ENCODE measurements at regions not wholly inside any gene's neighbourhood (a gene's known extent, or its start where the extent isn't known, plus 50 kb on each side); places are given as distances from the start of the nearest gene placed in this dataset.

DNA sequence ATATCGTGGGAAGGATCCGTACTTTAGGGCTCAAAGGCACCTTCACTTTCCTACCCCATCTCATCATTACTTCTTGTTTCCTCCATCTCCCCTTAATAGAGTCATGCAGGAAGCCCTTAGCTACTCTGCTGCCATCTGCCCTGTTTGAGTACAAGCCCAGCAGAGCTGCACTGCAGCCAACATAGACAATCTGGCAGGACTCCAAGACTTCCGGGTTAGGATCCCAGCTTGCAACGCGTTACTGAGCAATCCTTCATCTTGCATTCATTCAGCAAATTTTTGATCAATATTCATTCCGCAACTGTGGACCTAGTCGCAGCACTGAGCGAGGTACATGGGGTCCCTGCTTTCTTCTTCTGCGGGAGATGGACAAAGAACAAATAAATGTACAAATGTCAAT lies 344.9 kb downstream of the BCOR start:
- TF ChIP-seq, protein P1, sequence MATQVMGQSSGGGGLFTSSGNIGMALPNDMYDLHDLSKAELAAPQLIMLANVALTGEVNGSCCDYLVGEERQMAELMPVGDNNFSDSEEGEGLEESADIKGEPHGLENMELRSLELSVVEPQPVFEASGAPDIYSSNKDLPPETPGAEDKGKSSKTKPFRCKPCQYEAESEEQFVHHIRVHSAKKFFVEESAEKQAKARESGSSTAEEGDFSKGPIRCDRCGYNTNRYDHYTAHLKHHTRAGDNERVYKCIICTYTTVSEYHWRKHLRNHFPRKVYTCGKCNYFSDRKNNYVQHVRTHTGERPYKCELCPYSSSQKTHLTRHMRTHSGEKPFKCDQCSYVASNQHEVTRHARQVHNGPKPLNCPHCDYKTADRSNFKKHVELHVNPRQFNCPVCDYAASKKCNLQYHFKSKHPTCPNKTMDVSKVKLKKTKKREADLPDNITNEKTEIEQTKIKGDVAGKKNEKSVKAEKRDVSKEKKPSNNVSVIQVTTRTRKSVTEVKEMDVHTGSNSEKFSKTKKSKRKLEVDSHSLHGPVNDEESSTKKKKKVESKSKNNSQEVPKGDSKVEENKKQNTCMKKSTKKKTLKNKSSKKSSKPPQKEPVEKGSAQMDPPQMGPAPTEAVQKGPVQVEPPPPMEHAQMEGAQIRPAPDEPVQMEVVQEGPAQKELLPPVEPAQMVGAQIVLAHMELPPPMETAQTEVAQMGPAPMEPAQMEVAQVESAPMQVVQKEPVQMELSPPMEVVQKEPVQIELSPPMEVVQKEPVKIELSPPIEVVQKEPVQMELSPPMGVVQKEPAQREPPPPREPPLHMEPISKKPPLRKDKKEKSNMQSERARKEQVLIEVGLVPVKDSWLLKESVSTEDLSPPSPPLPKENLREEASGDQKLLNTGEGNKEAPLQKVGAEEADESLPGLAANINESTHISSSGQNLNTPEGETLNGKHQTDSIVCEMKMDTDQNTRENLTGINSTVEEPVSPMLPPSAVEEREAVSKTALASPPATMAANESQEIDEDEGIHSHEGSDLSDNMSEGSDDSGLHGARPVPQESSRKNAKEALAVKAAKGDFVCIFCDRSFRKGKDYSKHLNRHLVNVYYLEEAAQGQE (IDR thresholded peaks at IDR 0.05; ENCODE audit: low read depth) = no peak
- no peak for TF ChIP-seq FOXM1 (IDR thresholded peaks at IDR 0.05; ENCODE audit: borderline replicate concordance, low read depth)
- no peak for TF ChIP-seq TAF1 (IDR thresholded peaks at IDR 0.05; ENCODE audit: low read depth)
- TF ChIP-seq, protein P2, sequence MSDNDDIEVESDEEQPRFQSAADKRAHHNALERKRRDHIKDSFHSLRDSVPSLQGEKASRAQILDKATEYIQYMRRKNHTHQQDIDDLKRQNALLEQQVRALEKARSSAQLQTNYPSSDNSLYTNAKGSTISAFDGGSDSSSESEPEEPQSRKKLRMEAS (IDR thresholded peaks at IDR 0.05) = no peak
- no peak for TF ChIP-seq TEAD4 (IDR thresholded peaks at IDR 0.05)
- no peak for TF ChIP-seq ZBTB7A (IDR thresholded peaks at IDR 0.05; ENCODE audit: low read depth)
- no peak for TF ChIP-seq CREB1 (IDR thresholded peaks at IDR 0.05; ENCODE audit: low read depth)
- no peak for TF ChIP-seq EP300 (IDR thresholded peaks at IDR 0.05; ENCODE audit: borderline replicate concordance)
- TF ChIP-seq, protein P3, sequence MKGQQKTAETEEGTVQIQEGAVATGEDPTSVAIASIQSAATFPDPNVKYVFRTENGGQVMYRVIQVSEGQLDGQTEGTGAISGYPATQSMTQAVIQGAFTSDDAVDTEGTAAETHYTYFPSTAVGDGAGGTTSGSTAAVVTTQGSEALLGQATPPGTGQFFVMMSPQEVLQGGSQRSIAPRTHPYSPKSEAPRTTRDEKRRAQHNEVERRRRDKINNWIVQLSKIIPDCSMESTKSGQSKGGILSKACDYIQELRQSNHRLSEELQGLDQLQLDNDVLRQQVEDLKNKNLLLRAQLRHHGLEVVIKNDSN (IDR thresholded peaks at IDR 0.05) = no peak
- TF ChIP-seq RAD21 (IDR thresholded peaks at IDR 0.05; ENCODE audit: low read depth) = no peak
- no peak for TF ChIP-seq EGR1 (IDR thresholded peaks at IDR 0.05)
- TF ChIP-seq YY1 (IDR thresholded peaks at IDR 0.05; ENCODE audit: low read depth) = no peak

Measured in Ishikawa (cell line).